Stomach (tissue), 4 donors: ENCODE measurements at regions not wholly inside any gene's neighbourhood (a gene's known extent, or its start where the extent isn't known, plus 50 kb on each side); places are given as distances from the start of the nearest gene placed in this dataset.

Experiments
- CTCF ChIP-seq, 7 experiments: fragments of 450-650 bp in 4 of 7; fragments of 200-600 bp in 3 of 7; sonication (generic) in 3 of 7; IDR thresholded peaks; one replicate each; pipeline ENCODE4 v1.5.1; 2016 to 2019; ENCODE audit warnings: antibody characterized with exemption in 7 of 7, control low read depth in 2 of 7, mild to moderate bottlenecking in 1 of 7
- POLR2AphosphoS5 ChIP-seq, 3 donors: sonication (generic); formaldehyde crosslinking; IDR thresholded peaks; one replicate each; pipeline ENCODE4 v1.6.1; 2016; ENCODE audit warnings: antibody characterized with exemption in 3 of 3

DNA sequence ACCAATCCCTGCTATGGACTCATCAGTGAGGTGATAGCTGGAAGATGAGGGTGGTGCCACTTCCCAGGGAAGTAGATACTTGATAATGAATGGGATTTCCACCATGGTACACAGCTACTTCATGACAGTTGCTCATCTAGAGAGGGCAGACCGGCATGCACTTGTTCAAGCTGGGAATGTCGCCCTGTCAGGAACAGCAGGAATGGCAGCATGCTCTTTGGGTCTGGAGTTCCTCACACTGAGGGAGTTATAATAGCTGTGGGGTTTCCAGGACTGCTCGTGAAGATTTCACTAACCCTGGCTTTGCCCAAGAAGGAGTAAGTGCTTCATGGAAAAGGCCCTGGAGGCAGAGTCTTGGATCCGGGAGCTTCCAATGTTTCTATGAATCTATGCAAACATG is 129.2 kb downstream of the PSMG1 start:
- TF ChIP-seq CTCF (IDR thresholded peaks at IDR 0.05), result no peak
- TF ChIP-seq POLR2AphosphoS5 (IDR thresholded peaks at IDR 0.05), result no peak
